SK-N-MC (cell line): ENCODE measurements at regions not wholly inside any gene's neighbourhood (a gene's known extent, or its start where the extent isn't known, plus 50 kb on each side); places are given as distances from the start of the nearest gene placed in this dataset.
"Not testable (repeated sequence)": the region's sequence is repeated elsewhere in the genome, so short reads cannot be mapped to it uniquely, and the experiment has no call there.

Experiments used
- DNase-seq: peaks from one replicate; pipeline ENCODE4 v3.0.0-alpha.2; 2011; ENCODE audit warnings: low read depth, low spot score
- H3K27ac ChIP-seq: fragments of 200-600 bp; sonication (generic); 2 replicates; pipeline ENCODE4 v1.5.1; 2016; ENCODE audit warnings: mixed run types
- H3K36me3 ChIP-seq: fragments of 200-600 bp; sonication (generic); 2 replicates; pipeline ENCODE4 v1.6.1; 2017; ENCODE audit warnings: antibody characterized with exemption, low read length, mixed read lengths; ENCODE audit not compliant: insufficient read depth
- H3K4me3 ChIP-seq: fragments of 200-600 bp; sonication (generic); 2 replicates; pipeline ENCODE4 v1.5.1; 2016
- H3K9ac ChIP-seq: fragments of 200-600 bp; sonication (generic); 2 replicates; pipeline ENCODE4 v1.8.0; 2017; ENCODE audit warnings: mixed run types, mixed read lengths; ENCODE audit not compliant: insufficient read length
- H3K9me3 ChIP-seq: fragments of 200-600 bp; sonication (generic); 2 replicates; pipeline ENCODE4 v1.6.1; 2017; ENCODE audit warnings: low read depth, mild to moderate bottlenecking, antibody characterized with exemption, low read length, moderate library complexity, mixed read lengths
- EZH2 ChIP-seq: fragments of 200-600 bp; sonication (generic); IDR thresholded peaks from one replicate; pipeline ENCODE4 v1.6.1; 2017; ENCODE audit warnings: antibody characterized with exemption
- FOXP2 ChIP-seq: optimal IDR thresholded peaks from 2 replicates; pipeline ENCODE3; 2011; ENCODE audit warnings: mild to moderate bottlenecking, moderate library complexity; ENCODE audit not compliant: insufficient read depth; ENCODE audit errors: extremely low read length, control extremely low read depth
- POLR2AphosphoS5 ChIP-seq: IDR thresholded peaks from 2 replicates; pipeline ENCODE4 v1.6.1; 2012; ENCODE audit warnings: mild to moderate bottlenecking, low read depth, low read length, borderline replicate concordance

DNA sequence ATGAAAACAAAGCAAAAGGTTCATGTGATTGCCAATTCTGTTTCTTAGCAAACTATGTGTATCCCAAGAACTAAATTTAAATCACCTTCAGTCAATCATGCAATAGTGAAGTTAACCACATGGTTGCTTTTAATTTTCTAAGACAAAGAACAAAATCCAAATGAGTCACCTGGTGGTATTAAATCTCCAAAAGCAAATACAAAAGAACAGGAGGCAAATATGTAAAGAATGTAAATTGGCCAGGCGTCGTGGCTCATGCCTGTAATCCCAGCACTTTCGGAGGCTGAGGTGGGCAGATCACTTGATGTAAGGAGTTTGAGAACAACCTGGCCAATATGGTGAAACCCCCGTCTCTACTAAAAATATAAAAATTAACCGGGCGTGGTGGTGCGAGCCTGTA lies 54.2 kb upstream of the PIK3R4 start:
- TF ChIP-seq POLR2AphosphoS5: no peak
- no peak for TF ChIP-seq EZH2
- no peak for TF ChIP-seq FOXP2
- H3K9me3 ChIP-seq: no peaks in the 10 kb centered on the region
- no peak overlapping the region for H3K9ac ChIP-seq
- H3K27ac ChIP-seq: no peak overlapping the region
- no peak for DNase-seq
- no peak overlapping the region for H3K4me3 ChIP-seq
- H3K36me3 ChIP-seq: no peaks in the 10 kb centered on the region

GRCh38 chr3:130801473-130801872 lies 54.8 kb upstream of the PIK3R4 start:
- Histone ChIP-seq H3K9me3 (no peaks in the 10 kb centered on the region), H3K4me3 (no peak overlapping the region), H3K36me3 (no peaks in the 10 kb centered on the region), H3K9ac (no peak overlapping the region), H3K27ac (no peak overlapping the region)
- DNase-seq: no peak
- no peak for TF ChIP-seq FOXP2
- no peak for TF ChIP-seq POLR2AphosphoS5
- no peak for TF ChIP-seq EZH2

GRCh38 chr3:130811557-130811956 lies 64.9 kb upstream of the PIK3R4 start:
- Histone ChIP-seq H3K27ac (no peak overlapping the region), H3K9ac (no peak overlapping the region), H3K36me3 (no peaks in the 10 kb centered on the region), H3K9me3 (no peaks in the 10 kb centered on the region), H3K4me3 (no peak overlapping the region)
- DNase-seq: no peak
- TF ChIP-seq POLR2AphosphoS5 (no peak), EZH2 (no peak), FOXP2 (no peak)

GRCh38 chr3:130814691-130815472 lies 68.3 kb upstream of the PIK3R4 start:
- Histone ChIP-seq H3K4me3 (no peak overlapping the region), H3K9ac (no peak overlapping the region), H3K9me3 (no peaks in the 10 kb centered on the region), H3K36me3 (no peaks in the 10 kb centered on the region), H3K27ac (no peak overlapping the region)
- DNase-seq: no peak
- no peak for TF ChIP-seq POLR2AphosphoS5
- TF ChIP-seq EZH2: no peak
- TF ChIP-seq FOXP2: no peak

DNA sequence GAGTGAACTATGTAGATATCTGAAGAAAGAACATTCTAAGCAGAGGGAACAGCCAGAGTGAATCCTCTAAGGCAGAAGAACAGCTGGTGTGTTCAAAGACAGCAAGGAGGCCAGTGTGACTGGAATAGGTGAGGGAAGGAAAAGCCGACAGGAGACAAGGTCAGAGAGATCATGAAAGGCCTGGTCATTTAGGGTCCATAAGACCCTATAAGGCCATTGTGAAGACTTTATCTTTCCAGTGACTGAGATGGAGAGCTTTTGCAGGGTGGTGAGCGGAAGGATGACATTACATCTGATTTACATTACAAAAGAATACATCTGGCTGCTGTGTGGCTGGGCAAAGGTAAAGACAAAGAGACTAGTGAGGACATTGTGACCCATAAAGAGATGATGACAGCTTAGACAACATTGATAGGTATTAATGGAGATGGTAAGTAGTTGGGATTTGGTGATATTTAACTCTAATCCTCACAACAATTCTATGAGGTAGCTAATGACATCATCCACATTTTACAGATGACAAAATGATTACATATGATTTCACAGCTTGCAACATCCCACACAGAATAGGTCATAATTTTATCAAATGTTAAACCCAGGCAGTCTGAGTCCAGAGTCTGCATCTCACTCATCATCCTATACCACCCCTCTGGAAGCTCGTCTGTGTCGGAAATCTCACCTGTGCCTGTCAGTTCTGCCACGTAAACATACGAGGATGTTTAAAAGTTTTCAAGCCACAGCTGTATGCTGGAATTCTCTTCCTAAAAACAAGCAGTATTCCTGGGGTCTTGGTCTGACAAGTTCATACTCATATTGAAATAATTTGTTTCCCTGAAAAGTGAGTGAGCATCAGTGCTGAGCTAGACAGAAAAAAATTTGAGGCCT lies 70.2 kb upstream of the PIK3R4 start:
- no peaks in the 10 kb centered on the region for H3K36me3 ChIP-seq
- H3K9ac ChIP-seq: no peak overlapping the region
- no peaks in the 10 kb centered on the region for H3K9me3 ChIP-seq
- no peak overlapping the region for H3K4me3 ChIP-seq
- no peak overlapping the region for H3K27ac ChIP-seq
- TF ChIP-seq EZH2 (no peak), POLR2AphosphoS5 (no peak), FOXP2 (no peak)
- DNase-seq: no peak

- not testable (repeated sequence) for H3K9ac ChIP-seq, H3K9me3 ChIP-seq, DNase-seq, H3K27ac ChIP-seq, H3K36me3 ChIP-seq, H3K4me3 ChIP-seq
Measured at GRCh38 chr3:130818066-130818465, 71.4 kb upstream of the PIK3R4 start.

- Histone ChIP-seq H3K4me3 (no peak overlapping the region), H3K36me3 (no peaks in the 10 kb centered on the region), H3K9ac (no peak overlapping the region), H3K27ac (no peak overlapping the region), H3K9me3 (no peaks in the 10 kb centered on the region)
- no peak for TF ChIP-seq EZH2
- TF ChIP-seq POLR2AphosphoS5: no peak
- no peak for TF ChIP-seq FOXP2
- DNase-seq: no peak
Measured at GRCh38 chr3:130820976-130821375, 72.9 kb upstream of the ATP2C1 start.

- no peak for TF ChIP-seq POLR2AphosphoS5
- TF ChIP-seq EZH2: no peak
- TF ChIP-seq FOXP2: no peak
- no peak overlapping the region for H3K9ac ChIP-seq
- DNase-seq: no peak
- no peaks in the 10 kb centered on the region for H3K36me3 ChIP-seq
- H3K27ac ChIP-seq: no peak overlapping the region
- no peaks in the 10 kb centered on the region for H3K9me3 ChIP-seq
- no peak overlapping the region for H3K4me3 ChIP-seq
Measured at GRCh38 chr3:130821806-130822205, 72.1 kb upstream of the ATP2C1 start.
